ENCODE measurements at regions not wholly inside any gene's neighbourhood (a gene's known extent, or its start where the extent isn't known, plus 50 kb on each side); places are given as distances from the start of the nearest gene placed in this dataset.

DNA sequence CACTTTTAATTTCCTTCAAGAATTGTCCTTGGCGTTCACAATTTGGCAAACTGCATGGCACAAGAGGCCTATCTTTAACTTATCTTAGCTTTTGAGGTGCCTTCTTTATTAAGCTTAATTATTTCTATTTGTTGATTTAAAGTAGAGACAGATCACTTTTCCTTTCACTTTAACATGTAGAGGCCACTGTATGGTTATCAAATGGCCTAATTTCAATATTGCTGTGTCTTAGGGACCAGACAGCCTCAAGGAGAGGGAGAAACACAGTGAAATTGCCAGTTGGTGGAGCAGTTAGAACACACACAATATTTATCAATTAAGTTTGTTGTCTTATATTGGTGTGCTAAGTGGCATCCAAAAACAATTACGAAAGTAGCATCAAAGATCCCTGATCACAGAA lies 1013.9 kb downstream of the KCNT2 start:
- TF ChIP-seq CTCF (IDR thresholded peaks at IDR 0.05): no peak
- TF ChIP-seq POLR2A (IDR thresholded peaks at IDR 0.05): no peak

Measured in heart left ventricle (tissue), 13 donors.